IPS-18a (cell line): ENCODE measurements at regions not wholly inside any gene's neighbourhood (a gene's known extent, or its start where the extent isn't known, plus 50 kb on each side); places are given as distances from the start of the nearest gene placed in this dataset.
"Not testable (repeated sequence)": the region's sequence is repeated elsewhere in the genome, so short reads cannot be mapped to it uniquely, and the experiment has no call there.

Experiments used
- H3K27ac ChIP-seq: one replicate; pipeline ENCODE4 v1.5.1; 2013; ENCODE audit warnings: low read length
- H3K27me3 ChIP-seq: one replicate; pipeline ENCODE4 v1.6.1; 2013; ENCODE audit warnings: mild to moderate bottlenecking, low read length; ENCODE audit not compliant: control insufficient read depth, insufficient read depth
- H3K36me3 ChIP-seq: one replicate; pipeline ENCODE4 v1.6.1; 2013; ENCODE audit warnings: low read depth, low read length; ENCODE audit not compliant: control insufficient read depth
- H3K4me1 ChIP-seq: one replicate; pipeline ENCODE4 v1.6.1; 2013; ENCODE audit warnings: low read depth, low read length; ENCODE audit not compliant: control insufficient read depth
- H3K4me3 ChIP-seq: one replicate; pipeline ENCODE4 v1.5.1; 2013; ENCODE audit warnings: low read length
- H3K9ac ChIP-seq: one replicate; pipeline ENCODE4 v1.6.1; 2013; ENCODE audit warnings: mild to moderate bottlenecking, low read length, moderate library complexity
- H3K9me3 ChIP-seq: one replicate; pipeline ENCODE4 v1.6.1; 2013; ENCODE audit warnings: low read depth, low read length; ENCODE audit not compliant: control insufficient read depth

- H3K36me3 ChIP-seq, result no peaks in the 10 kb centered on the region
- H3K9me3 ChIP-seq, result no peaks in the 10 kb centered on the region
- no peak overlapping the region for H3K4me3 ChIP-seq
- H3K27ac ChIP-seq, result no peak overlapping the region
- no peaks in the 10 kb centered on the region for H3K27me3 ChIP-seq
- H3K9ac ChIP-seq, result no peak overlapping the region
- H3K4me1 ChIP-seq, result no peaks in the 10 kb centered on the region
Observed at GRCh38 chr2:180257247-180257646, 250.2 kb upstream of the CWC22 start.

GRCh38 chr2:180255981-180256380, 248.9 kb upstream of the CWC22 start:
- Histone ChIP-seq H3K9me3 (no peaks in the 10 kb centered on the region), H3K4me1 (no peaks in the 10 kb centered on the region), H3K36me3 (no peaks in the 10 kb centered on the region), H3K4me3 (no peak overlapping the region), H3K27me3 (no peaks in the 10 kb centered on the region), H3K27ac (no peak overlapping the region), H3K9ac (no peak overlapping the region)

GRCh38 chr2:180254872-180255271, 247.8 kb upstream of the CWC22 start:
- H3K36me3 ChIP-seq, result no peaks in the 10 kb centered on the region
- H3K4me1 ChIP-seq, result no peaks in the 10 kb centered on the region
- H3K9ac ChIP-seq, result no peak overlapping the region
- no peaks in the 10 kb centered on the region for H3K9me3 ChIP-seq
- H3K27ac ChIP-seq, result no peak overlapping the region
- no peak overlapping the region for H3K4me3 ChIP-seq
- no peaks in the 10 kb centered on the region for H3K27me3 ChIP-seq

- H3K4me3 ChIP-seq, result no peak overlapping the region
- no peaks in the 10 kb centered on the region for H3K36me3 ChIP-seq
- H3K9me3 ChIP-seq, result no peaks in the 10 kb centered on the region
- H3K27me3 ChIP-seq, result no peaks in the 10 kb centered on the region
- no peaks in the 10 kb centered on the region for H3K4me1 ChIP-seq
- no peak overlapping the region for H3K27ac ChIP-seq
- H3K9ac ChIP-seq, result no peak overlapping the region
Observed at GRCh38 chr2:180247658-180248057, 240.6 kb upstream of the CWC22 start.

- no peak overlapping the region for H3K27ac ChIP-seq
- no peak overlapping the region for H3K9ac ChIP-seq
- no peaks in the 10 kb centered on the region for H3K27me3 ChIP-seq
- no peaks in the 10 kb centered on the region for H3K4me1 ChIP-seq
- H3K36me3 ChIP-seq, result no peaks in the 10 kb centered on the region
- no peak overlapping the region for H3K4me3 ChIP-seq
- H3K9me3 ChIP-seq, result no peaks in the 10 kb centered on the region
Observed at GRCh38 chr2:180246268-180246667, 239.2 kb upstream of the CWC22 start.

- H3K36me3 ChIP-seq, result no peaks in the 10 kb centered on the region
- no peaks in the 10 kb centered on the region for H3K4me1 ChIP-seq
- H3K27me3 ChIP-seq, result no peaks in the 10 kb centered on the region
- no peak overlapping the region for H3K27ac ChIP-seq
- no peaks in the 10 kb centered on the region for H3K9me3 ChIP-seq
- no peak overlapping the region for H3K4me3 ChIP-seq
- H3K9ac ChIP-seq, result no peak overlapping the region
Observed at GRCh38 chr2:180240774-180241173, 233.7 kb upstream of the CWC22 start.

- Histone ChIP-seq H3K4me3 (no peak overlapping the region), H3K9me3 (no peaks in the 10 kb centered on the region), H3K9ac (no peak overlapping the region), H3K4me1 (no peaks in the 10 kb centered on the region), H3K27ac (no peak overlapping the region), H3K36me3 (no peaks in the 10 kb centered on the region), H3K27me3 (no peaks in the 10 kb centered on the region)
Observed at GRCh38 chr2:180238729-180239128, 231.6 kb upstream of the CWC22 start.

GRCh38 chr2:180236061-180236460, 229.0 kb upstream of the CWC22 start:
- H3K36me3 ChIP-seq, H3K27ac ChIP-seq, H3K27me3 ChIP-seq, H3K9me3 ChIP-seq, H3K4me1 ChIP-seq, H3K9ac ChIP-seq, H3K4me3 ChIP-seq: not testable (repeated sequence)

- H3K4me3 ChIP-seq, H3K9me3 ChIP-seq, H3K9ac ChIP-seq, H3K36me3 ChIP-seq, H3K4me1 ChIP-seq, H3K27ac ChIP-seq, H3K27me3 ChIP-seq: not testable (repeated sequence)
Observed at GRCh38 chr2:180235506-180235905, 228.4 kb upstream of the CWC22 start.

GRCh38 chr2:180234991-180235390, 227.9 kb upstream of the CWC22 start:
- H3K9me3 ChIP-seq, H3K4me1 ChIP-seq, H3K36me3 ChIP-seq, H3K27me3 ChIP-seq, H3K27ac ChIP-seq, H3K4me3 ChIP-seq, H3K9ac ChIP-seq: not testable (repeated sequence)

- H3K4me1 ChIP-seq, result no peaks in the 10 kb centered on the region
- no peak overlapping the region for H3K4me3 ChIP-seq
- H3K9ac ChIP-seq, result no peak overlapping the region
- H3K27me3 ChIP-seq, result no peaks in the 10 kb centered on the region
- H3K9me3 ChIP-seq, result no peaks in the 10 kb centered on the region
- H3K27ac ChIP-seq, result no peak overlapping the region
- H3K36me3 ChIP-seq, result no peaks in the 10 kb centered on the region
Observed at GRCh38 chr2:180231015-180231414, 223.9 kb upstream of the CWC22 start.

- no peaks in the 10 kb centered on the region for H3K4me1 ChIP-seq
- no peaks in the 10 kb centered on the region for H3K36me3 ChIP-seq
- no peaks in the 10 kb centered on the region for H3K27me3 ChIP-seq
- no peak overlapping the region for H3K4me3 ChIP-seq
- H3K27ac ChIP-seq, result no peak overlapping the region
- H3K9ac ChIP-seq, result no peak overlapping the region
- peaks cover 8% of the 10 kb centered on the region for H3K9me3 ChIP-seq
Observed at GRCh38 chr2:180227461-180227860, 220.4 kb upstream of the CWC22 start.

- H3K27me3 ChIP-seq, result no peaks in the 10 kb centered on the region
- no peaks in the 10 kb centered on the region for H3K36me3 ChIP-seq
- H3K4me3 ChIP-seq, result no peak overlapping the region
- H3K4me1 ChIP-seq, result no peaks in the 10 kb centered on the region
- no peak overlapping the region for H3K27ac ChIP-seq
- peaks cover 8% of the 10 kb centered on the region for H3K9me3 ChIP-seq
- H3K9ac ChIP-seq, result no peak overlapping the region
Observed at GRCh38 chr2:180225118-180225517, 218.0 kb upstream of the CWC22 start.
